ENCODE measurements at regions not wholly inside any gene's neighbourhood (a gene's known extent, or its start where the extent isn't known, plus 50 kb on each side); places are given as distances from the start of the nearest gene placed in this dataset.
A peak's percentile ranks its signal among the peaks of the same experiment; 100 is the strongest.

- no peaks in the 10 kb centered on the region for H3K4me1 ChIP-seq (replicated peaks; ENCODE audit: insufficient read depth)
- BruUV-seq (replicated peaks): no TSS peak
- H3K79me2 ChIP-seq (ENCODE audit: low read depth): no peaks in the 10 kb centered on the region
- no peaks in the 10 kb centered on the region for H4K20me1 ChIP-seq (ENCODE audit: insufficient read depth)
- no peaks in the 10 kb centered on the region for H3F3A ChIP-seq (ENCODE audit: insufficient read depth, low read depth)
- H3K4me2 ChIP-seq: no peak overlapping the region
- ChIA-PET CTCF (interaction anchor here (0.5 to 0.6 kb wide), 2 partner anchors 508 to 1608 kb away, joined by 3 read pairs; no protein-coding TSS in a partner anchor), POLR2A (ENCODE audit: unreplicated experiment) (no interaction called here)
- no peaks in the 10 kb centered on the region for H3K9me3 ChIP-seq (ENCODE audit: insufficient read depth, low read depth)
- H2AFZ ChIP-seq: no peak overlapping the region
- H3K36me3 ChIP-seq (ENCODE audit: low read depth): no peaks in the 10 kb centered on the region
- intact Hi-C loops (cut with micrococcal nuclease; ENCODE audit: unreplicated experiment): no loop called here
- H3K27ac ChIP-seq: no peak overlapping the region
- no peak overlapping the region for H3K4me3 ChIP-seq
- TF ChIP-seq EZH2 (IDR thresholded peaks at IDR 0.05; ENCODE audit: low read depth) (no peak), CTCF (conservative IDR thresholded peaks at IDR 0.05) (no peak)
- peaks cover 3% of the 10 kb centered on the region; the same call in 1 of the 2 replicates for H3K9me2 ChIP-seq (ENCODE audit: insufficient read depth)
- no peaks in the 10 kb centered on the region for H3K27me3 ChIP-seq (ENCODE audit: insufficient read depth, low read depth)
- no peak for DNase-seq
These were observed 146.9 kb downstream of the TFEC start for GRCh38 chr7:115883629-115884028.

- H3K9me2 ChIP-seq (ENCODE audit: insufficient read depth): peaks cover 3% of the 10 kb centered on the region; the same call in 1 of the 2 replicates
- TF ChIP-seq EZH2 (IDR thresholded peaks at IDR 0.05; ENCODE audit: low read depth) (no peak), CTCF (conservative IDR thresholded peaks at IDR 0.05) (no peak)
- POLR2A ChIA-PET (ENCODE audit: unreplicated experiment): no interaction called here
- no peaks in the 10 kb centered on the region for H3F3A ChIP-seq (ENCODE audit: insufficient read depth, low read depth)
- H3K9me3 ChIP-seq (ENCODE audit: insufficient read depth, low read depth): no peaks in the 10 kb centered on the region
- intact Hi-C loops (cut with micrococcal nuclease; ENCODE audit: unreplicated experiment): no loop called here
- H3K36me3 ChIP-seq (ENCODE audit: low read depth): no peaks in the 10 kb centered on the region
- BruUV-seq (replicated peaks): no TSS peak
- H3K4me1 ChIP-seq (replicated peaks; ENCODE audit: insufficient read depth): no peaks in the 10 kb centered on the region
- H3K27ac ChIP-seq: no peak overlapping the region
- no peak for DNase-seq
- H3K4me3 ChIP-seq: no peak overlapping the region
- no peak overlapping the region for H3K4me2 ChIP-seq
- CTCF ChIA-PET: no interaction called here
- no peak overlapping the region for H2AFZ ChIP-seq
- no peaks in the 10 kb centered on the region for H3K27me3 ChIP-seq (ENCODE audit: insufficient read depth, low read depth)
- H3K79me2 ChIP-seq (ENCODE audit: low read depth): no peaks in the 10 kb centered on the region
- no peaks in the 10 kb centered on the region for H4K20me1 ChIP-seq (ENCODE audit: insufficient read depth)
These were observed 149.1 kb downstream of the TFEC start for GRCh38 chr7:115881476-115881875.

- BruUV-seq (replicated peaks): no TSS peak
- Histone ChIP-seq H3K27ac (no peak overlapping the region), H3K36me3 (ENCODE audit: low read depth) (no peaks in the 10 kb centered on the region), H2AFZ (0 out of 2 replicates have a peak overlapping the region, but pooled peaks have one; percentile 45), H3K9me2 (ENCODE audit: insufficient read depth) (peaks cover 3% of the 10 kb centered on the region; the same call in 1 of the 2 replicates), H3K4me3 (no peak overlapping the region), H3K27me3 (ENCODE audit: insufficient read depth, low read depth) (no peaks in the 10 kb centered on the region), H3K79me2 (ENCODE audit: low read depth) (no peaks in the 10 kb centered on the region), H4K20me1 (ENCODE audit: insufficient read depth) (no peaks in the 10 kb centered on the region), H3K4me1 (replicated peaks; ENCODE audit: insufficient read depth) (no peaks in the 10 kb centered on the region), H3F3A (ENCODE audit: insufficient read depth, low read depth) (no peaks in the 10 kb centered on the region), H3K9me3 (ENCODE audit: insufficient read depth, low read depth) (no peaks in the 10 kb centered on the region), H3K4me2 (no peak overlapping the region)
- ChIA-PET CTCF (no interaction called here), POLR2A (ENCODE audit: unreplicated experiment) (no interaction called here)
- TF ChIP-seq EZH2 (IDR thresholded peaks at IDR 0.05; ENCODE audit: low read depth): no peak
- no peak for TF ChIP-seq CTCF (conservative IDR thresholded peaks at IDR 0.05)
- no peak for DNase-seq
- intact Hi-C loops (cut with micrococcal nuclease; ENCODE audit: unreplicated experiment): no loop called here
These were observed 151.4 kb downstream of the TFEC start for GRCh38 chr7:115879171-115879570.

Measured in PC-9 (cell line).